ENCODE measurements at regions not wholly inside any gene's neighbourhood (a gene's known extent, or its start where the extent isn't known, plus 50 kb on each side); places are given as distances from the start of the nearest gene placed in this dataset.

GRCh38 chr6:137647762-137648447, 153.7 kb upstream of the OLIG3 start:
- no peak for TF ChIP-seq POLR2AphosphoS5 (IDR thresholded peaks at IDR 0.05; ENCODE audit: borderline replicate concordance, low read depth, low read length)
- TF ChIP-seq EZH2 (IDR thresholded peaks at IDR 0.05) = no peak
